Activated CD4-positive, alpha-beta T cell treated with anti-CD3 and anti-CD28 coated beads, Interleukin-2, amount 10 ng/mL, durations not matched to agents 24 days and 14 days (primary cell): ENCODE measurements at regions not wholly inside any gene's neighbourhood (a gene's known extent, or its start where the extent isn't known, plus 50 kb on each side); places are given as distances from the start of the nearest gene placed in this dataset.
A peak's percentile ranks its signal among the peaks of the same experiment; 100 is the strongest.

Experiments
- DNase-seq: peaks from one replicate; pipeline ENCODE4 v3.0.0; 2022
- H3K27ac Mint-ChIP-seq: one replicate; pipeline ENCODE4 v1.8.0; 2022; ENCODE audit warnings: mild to moderate bottlenecking, mixed read lengths
- H3K27me3 Mint-ChIP-seq: one replicate; pipeline ENCODE4 v1.8.0; 2022; ENCODE audit warnings: mixed read lengths
- H3K36me3 Mint-ChIP-seq: one replicate; pipeline ENCODE4 v1.8.0; 2022; ENCODE audit warnings: low read depth, mild to moderate bottlenecking, mixed read lengths
- H3K4me1 Mint-ChIP-seq: one replicate; pipeline ENCODE4 v1.8.0; 2021; ENCODE audit warnings: mixed read lengths
- H3K4me3 Mint-ChIP-seq: one replicate; pipeline ENCODE4 v1.8.0; 2022; ENCODE audit warnings: mild to moderate bottlenecking, moderate library complexity, mixed read lengths
- H3K9me3 Mint-ChIP-seq: one replicate; pipeline ENCODE4 v1.8.0; 2021; ENCODE audit warnings: mixed read lengths
- intact Hi-C: fragments of 100-400 bp; cut with micrococcal nuclease; formaldehyde crosslinking; loops from one replicate; pipeline ENCODE4 v1.15.1; 2023

DNA sequence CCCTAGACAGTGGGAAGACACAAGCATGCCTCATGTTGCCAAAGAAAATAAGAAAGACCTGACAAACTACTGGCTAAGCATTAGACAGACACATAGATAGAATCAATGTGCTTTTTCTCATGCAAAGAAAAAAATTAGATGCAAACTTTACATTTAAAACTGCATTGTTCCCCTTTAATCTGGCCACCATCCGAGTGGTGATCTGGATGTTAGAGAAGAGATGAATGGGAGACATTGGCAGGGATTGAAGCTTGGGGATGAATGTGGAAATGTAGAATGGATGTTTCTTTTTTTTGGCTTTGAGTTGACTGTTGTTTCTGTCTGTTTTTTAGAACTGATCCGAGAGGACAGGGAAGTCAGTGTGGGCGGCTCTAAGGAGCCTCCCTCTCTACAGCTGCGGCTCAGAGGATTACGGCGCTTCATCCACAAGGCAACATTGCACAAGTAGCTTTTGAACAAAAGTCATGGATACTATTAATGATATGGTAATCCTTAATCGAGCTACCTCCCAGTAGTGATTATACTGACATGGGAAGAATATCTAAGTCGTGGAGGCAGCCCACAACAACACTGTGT lies 53.0 kb downstream of the HELT start:
- Mint-ChIP-seq H3K27me3 (peaks cover 28% of the 10 kb centered on the region), H3K27ac (no peak overlapping the region), H3K4me3 (no peak overlapping the region), H3K36me3 (no peaks in the 10 kb centered on the region), H3K9me3 (no peaks in the 10 kb centered on the region), H3K4me1 (no peaks in the 10 kb centered on the region)
- DNase-seq: no peak
- intact Hi-C loops: no loop called here

- Mint-ChIP-seq H3K27ac (no peak overlapping the region), H3K9me3 (no peaks in the 10 kb centered on the region), H3K36me3 (no peaks in the 10 kb centered on the region), H3K4me3 (no peak overlapping the region), H3K27me3 (peaks cover 34% of the 10 kb centered on the region), H3K4me1 (no peaks in the 10 kb centered on the region)
- intact Hi-C loops: no loop called here
- no peak for DNase-seq
Measured at GRCh38 chr4:185079271-185079905, 61.1 kb downstream of the HELT start.

- Mint-ChIP-seq H3K27me3 (peaks cover 36% of the 10 kb centered on the region), H3K9me3 (no peaks in the 10 kb centered on the region), H3K4me1 (no peaks in the 10 kb centered on the region), H3K36me3 (no peaks in the 10 kb centered on the region), H3K27ac (no peak overlapping the region), H3K4me3 (no peak overlapping the region)
- no peak for DNase-seq
- intact Hi-C loops: no loop called here
Measured at GRCh38 chr4:185080545-185080944, 62.3 kb downstream of the HELT start.

GRCh38 chr4:185082561-185082960 lies 60.5 kb upstream of the SLC25A4 start:
- no peak overlapping the region for H3K27ac Mint-ChIP-seq
- H3K4me3 Mint-ChIP-seq: no peak overlapping the region
- H3K27me3 Mint-ChIP-seq: peaks cover 37% of the 10 kb centered on the region
- DNase-seq: no peak
- H3K9me3 Mint-ChIP-seq: no peaks in the 10 kb centered on the region
- H3K36me3 Mint-ChIP-seq: no peaks in the 10 kb centered on the region
- no peaks in the 10 kb centered on the region for H3K4me1 Mint-ChIP-seq
- intact Hi-C loops: no loop called here

DNA sequence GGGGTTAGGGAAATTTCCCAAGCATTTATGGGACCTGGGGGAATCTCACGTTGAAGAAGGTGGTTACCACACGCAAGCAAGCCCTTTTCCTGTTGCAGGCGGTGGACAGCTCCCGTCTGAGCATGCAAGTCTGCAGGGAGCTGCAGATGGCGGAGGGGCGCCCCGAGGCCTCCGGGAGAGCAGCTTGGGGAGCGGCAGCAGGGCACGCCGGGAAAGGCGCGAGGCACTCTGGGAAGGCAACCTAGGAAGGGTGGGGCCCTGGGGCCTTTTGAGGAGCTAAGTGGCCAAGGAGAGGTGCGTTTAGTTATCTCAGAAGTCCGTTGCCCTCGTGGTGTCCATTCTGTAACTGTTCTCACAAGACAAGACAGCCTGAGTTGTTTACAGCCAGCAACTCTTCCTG lies 57.0 kb upstream of the SLC25A4 start:
- Mint-ChIP-seq H3K36me3 (no peaks in the 10 kb centered on the region), H3K4me3 (no peak overlapping the region), H3K27me3 (peaks cover 44% of the 10 kb centered on the region), H3K9me3 (no peaks in the 10 kb centered on the region), H3K27ac (no peak overlapping the region), H3K4me1 (no peaks in the 10 kb centered on the region)
- intact Hi-C loops: no loop called here
- no peak for DNase-seq

DNA sequence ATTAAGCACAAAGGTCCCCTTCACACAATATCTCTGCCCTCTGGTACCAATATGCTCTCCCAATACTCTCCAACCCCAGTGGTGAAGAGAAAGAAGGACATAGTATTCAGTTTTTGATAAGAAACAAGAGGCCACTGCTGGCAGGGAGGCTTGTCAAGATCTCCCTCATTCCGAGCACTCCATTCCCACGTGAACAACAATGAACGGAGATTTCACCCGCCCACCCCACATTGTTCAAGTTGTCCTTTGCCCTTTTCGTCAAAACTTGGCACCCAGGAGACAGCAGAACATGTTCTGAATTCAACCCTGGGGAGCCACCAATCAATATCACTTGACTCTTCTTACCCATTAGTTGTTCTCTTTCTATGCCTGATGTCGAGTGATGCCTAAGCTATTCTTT lies 54.2 kb upstream of the SLC25A4 start:
- H3K9me3 Mint-ChIP-seq: no peaks in the 10 kb centered on the region
- H3K27ac Mint-ChIP-seq: no peak overlapping the region

GRCh38 chr4:185090592-185090991 lies 52.5 kb upstream of the SLC25A4 start:
- DNase-seq: no peak
- no peak overlapping the region for H3K4me3 Mint-ChIP-seq
- peaks cover 39% of the 10 kb centered on the region for H3K27me3 Mint-ChIP-seq
- no peaks in the 10 kb centered on the region for H3K9me3 Mint-ChIP-seq
- intact Hi-C loops: no loop called here
- H3K27ac Mint-ChIP-seq: no peak overlapping the region
- no peaks in the 10 kb centered on the region for H3K36me3 Mint-ChIP-seq
- no peaks in the 10 kb centered on the region for H3K4me1 Mint-ChIP-seq

More for the DNA sequence above, 54.2 kb upstream of the SLC25A4 start:
- no peaks in the 10 kb centered on the region for H3K4me1 Mint-ChIP-seq
- DNase-seq: no peak
- no peak overlapping the region for H3K4me3 Mint-ChIP-seq
- intact Hi-C loops: no loop called here
- H3K27me3 Mint-ChIP-seq: peaks cover 40% of the 10 kb centered on the region
- H3K36me3 Mint-ChIP-seq: no peaks in the 10 kb centered on the region

DNA sequence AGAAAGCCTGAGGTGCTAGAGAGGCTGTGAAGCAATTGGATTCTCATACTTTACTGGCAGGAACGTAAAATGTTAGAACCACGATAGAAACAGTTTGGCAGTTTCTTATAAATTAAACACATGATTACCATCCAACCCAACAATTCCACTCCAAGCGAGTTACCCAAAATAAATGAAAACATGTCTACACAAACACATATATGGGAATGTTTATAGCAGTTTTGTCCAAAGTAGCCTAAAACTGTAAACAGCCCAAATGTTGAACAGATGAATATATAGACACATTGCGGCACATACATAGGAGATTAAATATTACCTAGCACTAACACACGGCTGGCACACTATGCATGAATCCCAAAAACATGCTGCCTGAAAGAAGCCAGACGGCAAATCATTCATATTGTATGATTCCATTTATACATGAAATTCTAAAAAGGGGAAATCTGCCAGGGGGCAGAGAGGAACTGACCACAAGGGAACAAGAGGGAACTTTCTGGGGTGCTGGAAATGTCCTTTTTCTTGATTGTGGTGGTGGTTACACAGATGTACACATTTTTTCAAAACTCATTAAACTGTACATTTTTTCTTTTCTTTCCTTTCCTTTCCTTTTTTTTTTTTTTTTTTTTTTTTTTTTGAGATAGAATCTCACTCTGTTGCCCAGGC lies 50.4 kb upstream of the SLC25A4 start:
- H3K9me3 Mint-ChIP-seq: no peaks in the 10 kb centered on the region
- no peaks in the 10 kb centered on the region for H3K4me1 Mint-ChIP-seq
- no peak overlapping the region for H3K27ac Mint-ChIP-seq
- no peaks in the 10 kb centered on the region for H3K36me3 Mint-ChIP-seq
- peaks cover 44% of the 10 kb centered on the region for H3K27me3 Mint-ChIP-seq
- peak; percentile 36 for DNase-seq
- intact Hi-C loops: no loop called here
- H3K4me3 Mint-ChIP-seq: no peak overlapping the region
